ENCODE measurements at regions not wholly inside any gene's neighbourhood (a gene's known extent, or its start where the extent isn't known, plus 50 kb on each side); places are given as distances from the start of the nearest gene placed in this dataset.

- TF ChIP-seq CTCF (conservative IDR thresholded peaks at IDR 0.05 in 1 of 2, IDR thresholded peaks at IDR 0.05 in 1 of 2; ENCODE audit: extremely low read depth in 1 of 2, insufficient read depth in 1 of 2, low read depth in 1 of 2, low read length in 2 of 2), result no peak
- TF ChIP-seq EZH2 (IDR thresholded peaks at IDR 0.05; ENCODE audit: borderline replicate concordance, low read length), result no peak
Measured at GRCh38 chr9:1198085-1198484, 147.9 kb downstream of the DMRT2 start.

All from mammary epithelial cell (primary cell).